Stimulated activated CD4-positive, alpha-beta T cell treated with anti-CD3 and anti-CD28 coated beads, Interleukin-4, amount 100 ng/mL, for 48 hours (primary cell): ENCODE measurements at regions not wholly inside any gene's neighbourhood (a gene's known extent, or its start where the extent isn't known, plus 50 kb on each side); places are given as distances from the start of the nearest gene placed in this dataset.
"Not testable (repeated sequence)": the region's sequence is repeated elsewhere in the genome, so short reads cannot be mapped to it uniquely, and the experiment has no call there.

ENCODE experiments used
- DNase-seq, 2 donors: peaks; one replicate each; pipeline ENCODE4 v3.0.0-alpha.2; 2020; ENCODE audit warnings: low read depth in 2 of 2

DNA sequence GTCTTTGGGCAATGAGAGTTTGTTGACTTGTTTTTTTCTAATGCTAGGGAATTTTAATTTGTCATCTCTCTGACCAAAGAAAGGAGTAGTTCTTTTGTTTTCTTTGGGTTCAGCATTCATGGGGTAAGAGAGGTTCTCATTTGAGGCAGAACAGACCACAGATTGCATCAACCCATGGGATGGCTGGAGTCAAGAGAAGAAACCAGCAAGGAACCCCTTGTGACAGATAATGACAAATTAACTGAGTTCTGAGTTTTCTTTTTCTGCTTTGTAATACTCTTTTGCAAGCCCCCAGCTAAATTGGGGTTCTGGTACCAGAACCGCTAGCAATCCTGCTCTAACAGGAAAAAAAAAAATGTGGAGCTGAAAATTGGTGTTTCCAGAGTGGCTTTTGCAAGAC is 864.1 kb downstream of the DIAPH3 start:
- DNase-seq: no peak

DNA sequence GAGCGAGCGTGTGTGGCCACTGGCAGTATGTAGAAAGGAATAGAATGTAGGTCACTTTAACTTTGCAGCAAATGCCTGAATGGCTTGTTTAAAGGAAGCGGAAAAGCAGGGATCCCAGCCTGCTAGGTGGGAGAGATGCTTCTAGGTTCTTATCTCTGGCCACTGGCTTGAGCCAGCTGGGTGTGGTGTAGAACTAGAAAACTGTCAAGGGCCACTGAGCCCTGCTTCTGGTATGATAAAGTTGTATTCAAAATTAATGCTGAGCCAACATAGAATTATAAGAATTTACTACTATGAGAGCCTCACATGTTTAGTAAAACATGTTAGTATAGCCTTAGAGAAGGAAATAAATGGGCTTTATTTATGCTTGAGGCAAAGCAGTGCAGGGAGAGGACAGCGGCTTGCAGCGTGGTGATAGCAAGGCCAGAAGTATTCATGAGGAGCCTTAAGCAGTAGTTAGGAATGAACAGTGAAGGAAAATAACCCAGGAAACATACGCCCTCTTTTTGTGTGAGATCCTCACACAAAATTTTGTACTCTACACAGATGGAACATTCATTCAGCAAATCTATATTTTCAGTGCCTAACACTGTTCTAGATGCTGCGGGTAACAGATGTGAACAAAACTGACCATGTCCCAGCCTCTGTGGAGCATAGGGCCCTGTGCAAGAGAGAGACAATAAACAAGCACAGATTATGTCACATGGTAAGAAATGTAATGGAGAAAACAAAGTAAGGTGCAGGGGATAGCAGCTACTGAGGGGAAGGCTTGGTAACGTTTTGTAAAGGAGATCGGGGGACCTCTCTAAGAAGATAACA is 863.2 kb downstream of the DIAPH3 start:
- no peak for DNase-seq

DNA sequence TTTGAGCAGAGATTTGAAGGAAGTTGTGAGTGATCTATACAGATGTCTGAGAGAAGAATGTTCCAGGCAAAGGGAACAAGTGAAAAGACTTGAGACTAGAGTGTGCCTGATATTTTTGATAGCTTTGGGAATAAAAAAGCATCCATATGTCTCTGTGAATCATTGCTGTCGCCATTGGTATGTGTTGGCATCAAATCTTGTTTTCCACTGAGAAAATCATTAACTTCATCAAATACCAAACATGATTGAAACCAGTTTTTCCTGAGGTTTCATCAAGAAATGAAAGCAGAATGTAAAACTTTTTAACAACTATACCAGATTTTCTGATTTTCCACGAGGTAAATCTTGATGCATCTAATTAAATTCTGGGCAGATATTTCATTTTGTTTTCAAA is 862.6 kb downstream of the DIAPH3 start:
- DNase-seq: no peak

DNA sequence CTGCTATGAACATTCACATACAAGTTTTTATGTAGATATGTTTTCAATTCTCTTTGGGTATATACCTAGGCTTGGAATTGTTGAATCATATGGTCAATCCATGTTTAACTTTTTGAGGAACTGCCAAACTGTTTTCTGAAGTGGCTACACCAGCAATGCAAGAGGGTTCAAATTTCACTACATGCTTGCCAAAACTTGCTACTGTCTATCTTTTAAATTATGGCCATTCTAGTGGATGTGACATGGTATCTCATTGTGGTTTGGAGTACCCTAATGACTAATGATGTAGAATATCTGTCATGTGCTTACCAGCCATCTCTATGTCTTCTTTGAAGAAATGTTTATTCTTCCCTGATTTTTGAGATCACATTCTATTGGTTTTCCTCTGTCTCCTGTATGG is 860.3 kb downstream of the DIAPH3 start:
- DNase-seq: no peak

DNA sequence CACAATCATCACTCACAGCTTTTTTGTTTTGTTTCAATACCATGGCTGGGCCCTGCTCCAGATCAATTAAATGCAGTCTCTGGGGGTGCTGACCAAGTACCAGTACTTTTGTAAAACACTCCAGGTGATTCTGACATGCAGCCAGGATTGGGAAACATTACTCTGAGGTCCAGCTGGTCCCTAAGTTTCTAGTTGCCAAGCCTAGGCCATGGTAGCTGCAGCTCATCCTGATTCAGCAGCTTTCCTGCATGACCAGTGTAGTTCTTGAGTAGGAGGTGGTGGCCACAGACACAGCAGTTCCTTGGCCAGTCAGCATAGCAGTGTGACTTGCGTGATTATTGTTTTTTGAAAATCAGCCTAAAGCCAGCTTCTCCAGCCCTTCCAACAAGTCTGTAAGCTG is 859.1 kb downstream of the DIAPH3 start:
- no peak for DNase-seq

DNA sequence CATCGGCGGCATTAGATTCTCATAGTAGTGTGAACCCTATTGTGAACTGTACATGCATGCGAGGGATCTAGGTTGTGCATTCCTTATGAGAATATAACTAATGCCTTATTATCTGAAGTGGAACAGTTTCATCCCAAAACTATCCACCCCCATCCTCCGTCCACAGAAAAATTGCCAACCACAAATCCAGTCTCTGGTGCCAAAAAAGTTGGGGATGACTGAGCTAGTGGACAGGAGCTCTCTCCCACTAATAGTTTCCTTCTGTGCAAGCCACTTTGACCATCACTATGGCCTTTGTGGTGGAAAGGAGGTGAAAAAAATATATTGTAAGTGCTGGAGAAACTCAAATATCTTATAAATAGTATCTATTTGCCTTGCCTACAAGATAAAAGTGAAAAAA is 857.8 kb downstream of the DIAPH3 start:
- no peak for DNase-seq

DNA sequence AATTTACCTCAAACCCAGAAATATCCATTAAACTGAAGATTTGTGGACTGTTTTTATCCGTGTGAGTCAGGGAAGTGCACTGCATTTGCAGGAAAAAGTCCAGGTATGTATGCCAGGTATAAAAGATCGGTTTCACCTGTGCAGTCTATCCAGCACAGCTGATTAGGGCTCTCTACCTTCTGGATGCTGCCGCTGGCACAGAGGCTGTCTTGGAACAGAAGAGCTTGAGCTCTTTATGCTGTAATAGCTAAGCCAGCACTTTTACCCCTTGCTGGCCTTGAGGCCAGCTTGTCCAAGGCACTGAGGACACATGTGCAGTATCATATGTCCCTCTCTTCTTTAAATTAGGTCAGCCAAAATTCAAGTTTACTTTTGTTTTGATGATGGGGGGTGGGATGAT is 851.0 kb downstream of the DIAPH3 start:
- DNase-seq: no peak

DNA sequence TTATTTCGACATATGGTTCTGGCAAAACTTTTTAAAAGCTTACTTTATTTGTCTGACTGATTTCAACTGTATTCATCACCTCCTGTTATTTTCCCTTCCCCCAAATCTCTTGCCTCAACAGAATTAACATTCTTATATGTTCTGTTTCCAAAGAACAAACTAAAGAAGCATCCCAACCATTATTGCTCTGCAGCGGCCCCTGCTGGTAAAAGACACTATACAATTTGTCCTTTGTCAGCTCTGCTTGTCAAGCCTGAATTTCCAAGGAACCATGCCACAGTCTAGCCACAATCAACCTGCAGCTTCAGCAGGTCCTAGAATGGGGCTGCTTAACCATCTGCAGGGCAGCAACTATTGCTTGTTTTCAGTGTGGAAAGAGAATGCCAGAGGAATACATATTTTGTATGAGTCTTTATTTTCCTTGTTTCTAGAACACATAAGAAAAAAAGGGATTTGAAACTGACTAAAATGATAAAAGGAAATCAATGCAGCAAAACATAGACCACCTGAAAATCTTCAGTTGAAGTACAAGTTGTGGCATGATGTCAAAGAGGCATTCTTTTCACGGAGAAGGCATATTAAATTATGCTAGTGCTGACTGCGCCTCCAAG is 845.3 kb downstream of the DIAPH3 start:
- peak; percentile 50 to 62 for DNase-seq

DNA sequence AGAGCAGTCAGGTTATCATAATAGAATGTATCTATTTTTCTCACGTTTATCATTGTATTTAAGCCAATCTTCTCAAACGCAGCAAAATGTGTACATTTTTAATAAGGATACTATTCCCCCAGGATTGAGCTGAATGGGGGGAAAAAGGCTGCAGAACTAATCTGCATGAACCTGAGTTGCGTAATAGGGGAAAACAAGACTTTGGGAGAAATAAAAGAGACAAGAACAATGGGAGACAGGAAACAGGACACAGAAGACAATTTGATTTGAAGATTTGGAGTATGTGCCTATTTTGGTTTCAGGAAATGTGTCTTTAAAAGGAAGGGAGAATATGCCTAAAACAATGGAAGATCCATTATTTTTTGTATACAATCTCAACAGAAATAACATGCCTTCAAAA is 844.5 kb downstream of the DIAPH3 start:
- DNase-seq: no peak

DNA sequence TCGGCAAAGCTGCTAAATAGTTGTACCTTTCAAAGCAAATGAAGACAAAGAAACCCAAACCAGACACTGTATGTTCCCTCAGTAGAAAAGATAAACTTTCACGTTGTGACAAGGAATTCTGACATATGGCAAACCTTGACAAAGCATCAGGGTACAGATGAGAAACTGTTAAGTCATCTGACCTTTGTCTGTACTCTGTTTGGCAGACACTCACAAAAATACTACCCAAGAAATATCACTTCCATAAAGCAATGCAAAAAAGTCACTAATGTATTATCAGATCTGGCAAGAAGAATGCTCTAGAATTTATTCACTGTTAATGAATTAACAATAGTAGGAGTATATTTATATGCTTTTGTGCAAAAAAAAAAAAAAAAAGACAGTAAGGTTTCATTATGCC is 843.7 kb downstream of the DIAPH3 start:
- no peak for DNase-seq

DNA sequence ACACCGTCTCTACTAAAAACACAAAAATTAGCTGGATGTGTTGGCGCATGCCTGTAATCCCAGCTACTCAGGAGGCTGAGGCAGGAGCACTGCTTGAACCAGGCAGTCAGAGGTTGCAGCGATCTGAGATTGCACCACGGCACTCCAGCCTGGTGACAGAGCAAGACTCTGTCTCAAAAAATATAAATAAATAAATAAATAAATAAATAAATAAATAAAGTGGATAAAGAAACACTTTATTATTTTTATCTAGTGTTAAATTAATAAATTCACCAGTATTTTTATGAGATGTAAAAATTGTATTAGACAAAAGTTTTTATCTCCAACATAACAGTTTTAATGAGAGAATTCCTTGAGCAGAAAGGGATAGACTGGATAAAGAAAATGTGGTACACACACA is 839.3 kb downstream of the DIAPH3 start:
- not testable (repeated sequence) for DNase-seq

DNA sequence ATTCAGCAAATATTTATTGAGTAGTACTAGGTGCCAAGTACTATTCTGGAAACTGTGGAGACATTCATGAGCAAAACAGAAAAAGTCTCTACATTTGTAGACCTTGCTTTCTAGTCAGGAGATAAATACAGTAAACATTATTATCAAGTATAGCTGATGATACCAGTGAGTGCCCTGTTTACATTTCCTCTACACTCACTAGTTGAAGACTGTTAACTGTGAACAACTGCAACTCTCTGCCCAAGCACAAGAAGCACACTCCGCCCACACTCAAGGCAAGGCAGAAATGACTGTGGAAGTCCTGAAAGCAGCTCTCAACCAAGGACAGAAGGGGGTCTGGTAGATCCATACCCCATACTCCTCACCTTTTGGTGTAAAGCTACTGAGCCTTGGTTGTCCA is 837.0 kb downstream of the DIAPH3 start:
- no peak for DNase-seq

DNA sequence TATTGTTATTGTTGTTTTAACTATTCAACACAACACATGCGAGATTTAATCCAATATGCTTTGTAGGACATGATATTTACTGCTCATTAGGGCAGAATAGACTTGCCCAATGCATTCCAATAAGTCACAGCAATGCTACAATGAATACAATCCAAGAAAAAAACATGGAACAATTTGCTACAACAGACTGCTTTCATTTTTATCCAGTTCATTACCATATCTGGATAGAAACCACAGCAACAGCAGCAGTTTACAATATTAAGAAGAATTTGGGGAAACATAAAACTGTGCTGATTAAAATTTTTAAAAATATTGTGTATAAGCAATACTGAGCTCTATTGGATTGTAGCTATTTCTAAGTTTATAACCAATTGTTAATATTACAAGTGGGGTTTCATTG is 833.0 kb downstream of the DIAPH3 start:
- DNase-seq: no peak

DNA sequence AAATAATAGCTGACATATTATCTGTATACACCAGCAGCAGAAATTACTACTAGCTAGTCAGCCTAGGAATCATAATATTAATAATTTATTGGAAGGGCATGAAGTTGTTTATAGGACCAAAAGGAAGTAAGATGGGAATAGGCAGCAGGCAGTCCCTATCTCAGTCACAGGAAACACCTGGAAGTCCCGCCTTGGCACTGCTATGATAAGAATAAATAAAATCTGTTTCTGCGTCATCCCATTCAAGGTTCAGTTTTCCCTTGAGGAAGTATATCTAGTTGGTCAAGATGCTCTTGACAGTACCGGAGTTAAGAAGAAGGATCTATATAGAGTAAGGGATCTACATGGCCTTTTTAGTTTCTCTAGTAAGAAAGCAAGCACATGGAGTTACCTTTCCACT is 830.8 kb downstream of the DIAPH3 start:
- DNase-seq: no peak

DNA sequence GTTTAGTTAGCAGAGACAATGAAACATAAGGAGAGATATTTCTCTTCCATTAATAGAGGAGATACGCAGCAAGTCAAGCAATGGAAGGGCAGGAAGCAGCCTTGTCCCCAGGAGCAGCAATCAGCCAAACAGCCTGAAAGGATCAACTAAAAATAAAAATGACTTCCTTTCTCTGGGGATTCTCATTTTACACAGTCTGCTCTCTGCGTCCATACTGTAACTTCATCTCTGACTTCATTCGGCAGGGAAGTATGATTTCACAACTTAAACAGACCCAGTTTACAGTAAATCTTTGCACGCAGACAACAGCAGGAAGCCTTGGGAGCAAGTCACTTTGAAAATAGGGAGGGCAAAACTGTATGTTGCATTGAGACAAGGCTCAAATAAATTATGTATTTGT is 826.7 kb downstream of the DIAPH3 start:
- DNase-seq: no peak

DNA sequence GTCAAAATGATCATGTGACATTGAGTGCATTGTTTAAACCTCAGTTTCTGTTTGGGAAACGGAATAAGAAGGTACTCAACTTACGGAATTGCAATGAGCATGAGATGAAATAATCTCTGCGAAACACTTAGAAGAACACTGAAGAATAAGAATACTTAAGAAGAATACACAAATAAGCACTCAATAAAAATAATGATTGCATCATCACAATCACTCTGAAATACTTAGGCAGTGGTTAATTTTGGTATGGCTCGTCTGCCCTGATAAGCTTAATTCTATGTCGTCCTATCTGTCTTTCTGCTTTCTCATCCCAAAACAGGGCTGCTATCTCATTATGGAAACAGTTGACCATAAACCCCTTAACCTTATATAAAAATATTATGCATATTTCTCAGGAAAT is 823.6 kb downstream of the DIAPH3 start:
- DNase-seq: no peak

DNA sequence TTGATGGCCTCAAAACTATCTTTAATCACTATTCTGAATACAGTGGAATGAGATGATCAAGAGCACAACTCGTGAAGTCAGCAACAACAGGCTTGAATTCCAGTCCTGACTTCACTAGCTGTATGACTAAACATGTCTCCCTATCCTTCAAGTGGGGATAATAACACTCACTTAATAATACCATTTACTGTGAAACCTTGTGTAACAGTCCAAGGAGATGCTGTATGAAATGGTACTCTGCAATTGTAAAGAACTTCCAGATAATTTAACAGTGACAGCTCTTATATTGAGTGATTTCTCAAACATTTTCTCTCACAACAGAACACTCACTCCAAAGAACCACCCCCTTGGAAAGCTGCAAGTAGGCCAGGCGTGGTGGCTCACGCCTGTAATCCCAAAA is 823.1 kb downstream of the DIAPH3 start:
- no peak for DNase-seq

DNA sequence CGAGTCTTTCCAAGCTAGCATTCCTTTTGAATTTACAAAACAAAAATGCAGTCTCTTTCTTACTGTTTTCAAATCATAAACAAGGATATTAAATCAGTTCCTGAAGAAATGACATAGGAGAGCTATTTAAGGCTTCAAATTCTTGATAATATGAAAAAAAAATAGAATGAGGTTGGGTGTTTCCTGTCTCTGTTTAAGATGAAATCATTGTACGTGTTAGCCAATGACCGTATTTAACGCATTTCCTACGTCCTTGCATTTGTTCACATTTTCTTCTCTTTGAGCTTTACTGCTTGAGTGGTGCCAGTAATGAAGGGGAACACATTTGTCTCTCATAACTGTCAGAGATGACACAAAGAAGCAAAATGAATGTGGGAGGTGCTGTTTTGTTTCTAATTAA is 821.3 kb downstream of the DIAPH3 start:
- no peak for DNase-seq

DNA sequence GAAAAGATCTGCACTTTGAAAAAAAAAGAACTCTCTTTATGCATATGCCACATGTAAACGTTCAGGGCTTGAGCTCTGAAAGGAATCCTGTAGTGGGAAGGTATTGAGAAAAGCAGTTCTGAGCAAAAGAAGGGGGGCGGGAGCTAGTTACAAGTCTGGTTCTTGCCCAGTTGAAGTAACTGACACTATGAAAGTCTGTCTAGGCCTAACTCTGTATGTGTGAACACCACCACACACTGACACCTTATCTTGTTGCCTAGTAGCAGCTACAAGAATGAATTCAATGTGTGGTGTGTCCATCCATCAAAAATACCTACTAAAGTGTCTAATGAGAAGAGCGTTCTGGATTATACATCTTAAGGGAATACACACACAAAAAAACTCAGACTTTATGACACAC is 820.6 kb downstream of the DIAPH3 start:
- no peak for DNase-seq

DNA sequence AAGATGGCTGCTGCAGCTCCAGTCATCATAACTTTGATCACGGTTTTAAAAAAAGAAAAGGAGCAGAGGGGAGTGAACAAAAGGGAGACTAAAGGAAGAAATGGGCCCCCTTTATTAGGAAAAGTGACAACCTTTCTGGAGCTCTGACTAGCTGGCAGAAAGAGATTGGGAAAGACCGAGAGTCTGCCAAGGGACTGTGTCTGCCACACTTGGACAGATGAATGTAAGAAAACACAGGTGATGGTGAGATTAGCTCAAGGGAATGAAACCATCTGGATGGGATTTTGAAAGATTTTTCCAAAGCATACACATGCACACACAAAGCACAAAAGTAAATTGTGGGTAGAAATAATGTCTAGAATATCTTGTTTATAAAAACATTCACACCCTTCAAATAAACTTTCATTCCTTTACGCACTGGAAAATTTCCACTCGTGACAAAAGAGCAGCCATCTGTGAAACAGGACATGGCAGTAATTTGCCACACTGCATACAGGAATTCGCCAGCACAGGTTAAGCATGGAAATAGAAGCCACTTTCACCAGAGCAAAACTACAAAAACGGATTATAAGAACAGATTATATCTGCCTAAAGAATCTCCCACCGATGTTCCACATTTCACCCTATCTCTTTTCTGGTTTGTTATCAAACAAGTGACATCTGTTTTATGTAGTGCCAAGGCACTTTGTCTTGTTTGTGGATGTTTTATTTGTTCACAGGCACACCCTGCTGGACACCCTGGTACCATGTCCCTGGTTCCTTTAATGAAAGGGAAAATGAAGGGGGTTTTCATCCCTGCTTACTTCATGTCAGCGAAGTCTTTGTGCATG is 819.5 kb downstream of the DIAPH3 start:
- DNase-seq: no peak

DNA sequence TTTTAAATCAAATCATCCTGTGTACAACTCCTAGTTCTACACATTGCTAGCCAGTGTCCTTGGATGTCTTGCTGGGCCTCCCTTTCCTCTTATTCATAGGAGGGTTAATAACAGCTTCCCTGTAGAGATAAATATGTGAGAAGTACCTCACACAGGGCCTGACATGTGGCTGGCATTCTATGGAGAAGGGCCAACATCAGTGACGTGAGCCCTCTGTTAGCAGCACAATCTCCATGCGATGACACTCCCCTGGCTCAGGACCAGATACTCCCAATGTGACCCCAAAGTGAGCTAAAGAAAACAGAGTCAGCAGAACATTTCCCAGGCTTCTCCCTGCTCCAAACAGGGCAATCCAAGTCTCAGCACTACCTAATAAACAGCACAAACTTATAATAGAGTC is 818.4 kb downstream of the DIAPH3 start:
- no peak for DNase-seq

DNA sequence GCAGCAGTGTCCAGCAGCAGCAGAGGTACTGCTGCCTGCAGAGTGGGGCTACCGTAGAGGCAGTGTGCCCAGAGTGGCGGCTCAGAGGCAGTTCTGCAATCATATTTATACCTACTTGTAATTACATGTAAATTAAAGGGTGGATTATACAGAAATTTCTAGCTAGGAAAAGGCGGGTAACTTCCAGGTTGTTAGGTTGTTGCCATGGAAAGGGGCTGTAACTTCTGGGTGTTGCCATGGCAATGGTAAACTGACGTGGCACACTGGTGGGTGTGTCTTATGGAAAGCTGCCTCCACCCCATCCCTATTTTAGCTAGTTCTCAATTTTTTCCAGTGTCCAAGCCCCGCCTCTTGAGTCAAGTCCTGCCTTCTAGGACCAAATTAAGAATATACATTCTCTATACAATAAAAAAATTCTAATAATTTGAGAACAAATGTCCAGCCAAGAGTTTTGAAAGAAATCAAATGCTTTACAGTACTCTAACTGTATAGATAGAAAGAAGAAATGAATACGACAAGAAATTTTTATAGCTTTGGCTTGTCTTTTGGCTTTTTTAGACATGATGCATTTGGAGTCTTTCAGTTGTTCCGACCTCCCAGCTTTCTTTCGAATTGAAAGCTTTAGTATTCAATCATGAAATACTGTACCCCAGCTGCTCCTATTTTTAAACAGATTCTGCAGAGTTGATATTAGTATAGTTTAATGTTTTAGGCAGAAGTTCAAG is 816.6 kb downstream of the DIAPH3 start:
- DNase-seq: no peak
